ENCODE measurements at regions not wholly inside any gene's neighbourhood (a gene's known extent, or its start where the extent isn't known, plus 50 kb on each side); places are given as distances from the start of the nearest gene placed in this dataset.
"Not testable (repeated sequence)": the region's sequence is repeated elsewhere in the genome, so short reads cannot be mapped to it uniquely, and the experiment has no call there.

DNA sequence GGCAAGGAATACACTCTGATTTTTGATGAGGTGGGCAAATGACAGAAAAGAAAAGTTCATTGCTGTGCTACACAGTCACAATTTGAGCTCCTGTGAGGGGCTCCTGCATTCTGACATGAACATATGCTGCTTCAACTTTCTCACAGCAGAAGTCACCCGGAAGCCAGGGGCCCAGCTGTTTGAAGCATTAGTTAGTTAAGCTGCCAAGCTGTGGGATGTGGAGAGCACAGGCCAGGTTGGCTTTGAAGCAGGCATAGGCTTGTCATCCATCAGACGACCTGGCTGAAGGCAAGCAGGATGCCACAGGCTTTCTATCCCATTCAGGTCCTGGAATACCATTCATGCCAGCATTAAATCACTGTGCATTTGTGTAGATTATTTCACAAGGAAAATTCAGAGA, 63.1 kb downstream of the MTNR1B start:
- DNase-seq = no peak

DNA sequence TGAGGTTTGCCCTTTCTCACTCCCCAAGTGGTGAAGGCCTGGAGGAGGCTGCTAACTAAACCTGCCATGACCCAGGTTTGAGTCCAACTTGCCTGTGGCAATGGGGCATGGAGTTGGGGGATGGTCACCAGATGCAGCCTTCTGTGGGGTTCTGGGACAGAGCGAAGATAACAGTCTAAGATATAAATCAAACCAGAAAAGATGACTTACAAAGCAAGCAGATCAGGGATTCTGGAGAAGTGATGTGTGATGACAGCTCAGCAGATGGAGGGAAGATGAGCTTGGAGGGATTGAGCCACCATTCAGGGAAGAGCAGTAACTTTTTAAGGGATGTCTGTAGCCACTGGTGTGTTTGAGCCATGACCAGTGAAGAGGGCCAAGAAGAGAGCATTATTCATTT, 63.6 kb downstream of the MTNR1B start:
- no peak for DNase-seq

DNA sequence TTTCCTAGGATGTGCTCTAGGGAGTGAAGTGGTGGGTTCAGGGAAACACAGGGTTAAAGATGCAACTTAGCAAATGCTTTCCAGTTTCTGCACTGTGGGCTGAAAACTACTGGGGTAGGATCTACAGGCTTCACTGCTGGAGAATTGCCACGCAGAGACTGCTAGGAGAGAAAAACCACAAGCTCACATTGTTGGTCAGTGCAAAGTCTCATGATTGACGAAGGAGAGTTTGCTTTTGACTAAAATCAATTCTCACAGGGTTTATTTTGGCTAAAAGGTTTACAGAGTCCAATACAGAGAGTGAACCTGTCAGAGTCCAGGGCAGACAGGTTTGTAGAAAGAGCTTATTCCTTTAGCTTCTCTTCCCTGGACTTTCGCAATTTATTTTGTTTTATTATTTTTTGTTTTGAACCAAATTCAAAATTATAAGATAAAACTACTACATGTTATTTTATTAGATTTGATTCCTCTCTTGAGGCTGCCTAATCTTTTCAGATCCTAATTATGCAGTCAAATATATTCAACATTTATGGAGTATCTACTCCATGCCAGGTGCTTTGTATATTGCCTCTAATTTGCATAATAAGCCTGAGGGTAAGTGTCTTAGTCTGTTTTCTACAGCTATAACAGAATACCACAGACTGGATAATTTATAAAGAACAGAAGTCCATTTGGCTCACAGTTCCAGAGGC, 64.7 kb downstream of the MTNR1B start:
- no peak for DNase-seq

DNA sequence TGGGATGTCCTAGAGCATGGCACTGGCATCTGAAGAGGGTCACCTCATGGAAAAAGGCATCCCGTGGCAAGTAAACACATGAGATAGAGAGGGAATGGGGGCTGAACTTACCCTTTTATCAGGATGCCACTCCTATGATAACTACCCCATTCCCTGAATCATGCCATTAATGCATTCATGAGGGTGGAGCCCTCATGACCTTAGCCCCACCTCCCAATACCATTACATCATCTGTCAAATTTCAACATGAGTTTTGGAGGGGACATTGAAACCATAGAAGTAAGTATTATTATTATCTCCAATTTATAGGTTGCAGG, 65.2 kb downstream of the MTNR1B start:
- DNase-seq = no peak

DNA sequence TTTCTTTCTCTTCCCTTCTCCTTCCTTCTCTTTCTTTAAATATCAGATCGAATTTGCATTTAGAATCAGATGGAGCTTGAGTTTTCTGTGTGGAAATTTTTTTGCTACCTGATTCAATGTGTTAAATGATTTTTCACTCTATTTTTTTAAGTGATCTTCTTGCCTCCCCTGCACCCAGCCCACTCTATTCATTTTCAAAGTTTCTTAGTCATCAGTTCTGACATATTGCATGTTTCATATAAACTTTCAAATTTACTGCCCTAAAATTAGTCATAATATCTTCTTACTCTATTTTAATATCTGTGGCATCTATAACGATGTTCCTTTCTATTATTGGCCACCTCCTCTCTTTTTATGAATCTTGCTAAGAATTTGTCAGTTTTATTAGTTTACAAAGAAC, 69.1 kb downstream of the MTNR1B start:
- DNase-seq = no peak

DNA sequence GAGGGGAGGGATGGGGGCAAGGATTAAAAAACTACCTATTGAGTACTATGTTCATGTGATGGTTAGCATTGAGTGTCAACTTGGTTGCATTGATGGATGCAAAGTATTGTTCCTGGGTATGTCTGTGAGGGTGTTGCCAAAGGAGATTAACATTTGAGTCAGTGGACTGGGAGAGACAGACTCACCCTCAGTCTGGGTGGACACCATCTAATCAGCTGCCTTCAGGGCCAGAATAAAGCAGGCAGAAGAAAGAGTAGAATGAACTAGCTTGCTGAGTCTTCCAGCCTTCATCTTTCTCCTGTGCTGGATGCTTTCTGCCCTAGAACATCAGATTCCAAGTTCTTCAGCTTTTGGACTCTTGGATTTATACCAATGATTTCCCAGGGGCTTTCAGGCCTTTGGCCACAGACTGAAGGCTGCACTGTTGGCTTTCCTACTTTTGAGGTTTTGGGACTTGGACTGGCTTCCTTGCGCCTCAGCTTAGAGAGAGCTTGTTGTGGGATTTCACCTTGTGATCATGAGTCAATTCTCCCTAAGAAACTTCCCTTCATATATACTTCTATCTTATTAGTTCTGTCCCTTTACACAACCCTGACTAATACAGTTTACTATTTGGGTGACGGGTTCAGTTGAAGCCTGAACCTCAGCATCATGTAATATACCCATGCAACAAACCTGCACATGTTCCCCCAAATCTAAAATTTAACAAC, 70.2 kb downstream of the MTNR1B start:
- no peak for DNase-seq

DNA sequence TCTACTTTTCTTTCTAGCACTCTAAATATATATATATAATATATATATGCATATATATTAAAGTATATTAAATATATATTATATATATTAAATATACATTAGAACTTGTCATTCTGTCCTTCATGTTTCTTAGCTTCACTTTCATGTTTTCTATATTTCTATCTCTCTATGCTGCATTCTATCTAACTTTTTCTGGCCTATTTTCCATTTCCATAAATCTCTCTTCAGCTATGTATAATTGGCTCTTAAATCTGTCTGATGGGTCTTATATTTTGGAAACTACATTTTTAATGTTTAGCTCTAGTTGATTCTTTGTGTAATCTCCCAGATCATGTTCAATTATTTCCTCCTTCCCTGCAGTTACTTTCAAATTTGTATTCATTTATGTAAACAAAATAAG, 72.2 kb downstream of the MTNR1B start:
- DNase-seq = no peak

DNA sequence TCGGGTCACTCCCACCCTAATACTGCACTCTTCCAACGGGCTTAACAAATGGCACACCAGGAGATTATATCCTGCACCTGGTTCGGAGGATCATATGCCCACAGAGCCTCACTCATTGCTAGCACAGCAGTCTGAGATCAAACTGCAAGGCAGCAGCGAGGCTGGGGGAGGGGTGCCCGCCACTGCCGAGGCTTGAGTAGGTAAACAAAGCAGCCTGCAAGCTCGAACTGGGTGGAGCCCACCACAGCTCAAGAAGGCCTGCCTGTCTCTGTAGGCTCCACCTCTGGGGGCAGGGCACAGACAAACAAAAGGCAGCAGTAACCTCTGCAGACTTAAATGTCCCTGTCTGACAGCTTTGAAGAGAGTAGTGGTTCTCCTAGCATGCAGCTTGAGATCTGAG, 73.7 kb downstream of the MTNR1B start:
- not testable (repeated sequence) for DNase-seq

DNA sequence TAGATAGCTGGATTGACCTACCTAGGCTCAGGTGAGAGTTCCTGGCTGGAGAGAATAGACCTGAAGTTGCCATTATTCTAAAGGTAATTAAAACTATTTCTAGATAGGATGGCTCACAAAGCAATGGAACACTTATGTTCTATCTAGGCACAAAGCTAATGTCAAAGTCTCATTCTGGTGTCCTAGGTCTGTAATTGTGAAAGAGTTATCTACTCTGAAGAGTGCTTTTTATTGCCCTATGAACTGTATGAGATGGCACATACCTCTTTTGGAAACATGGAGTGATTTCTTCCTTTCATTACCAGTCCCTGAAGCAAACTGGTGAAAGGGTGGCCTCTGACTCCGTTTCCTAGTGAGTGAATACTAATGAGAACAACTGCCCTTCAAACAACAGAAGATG, 80.3 kb downstream of the MTNR1B start:
- no peak for DNase-seq

DNA sequence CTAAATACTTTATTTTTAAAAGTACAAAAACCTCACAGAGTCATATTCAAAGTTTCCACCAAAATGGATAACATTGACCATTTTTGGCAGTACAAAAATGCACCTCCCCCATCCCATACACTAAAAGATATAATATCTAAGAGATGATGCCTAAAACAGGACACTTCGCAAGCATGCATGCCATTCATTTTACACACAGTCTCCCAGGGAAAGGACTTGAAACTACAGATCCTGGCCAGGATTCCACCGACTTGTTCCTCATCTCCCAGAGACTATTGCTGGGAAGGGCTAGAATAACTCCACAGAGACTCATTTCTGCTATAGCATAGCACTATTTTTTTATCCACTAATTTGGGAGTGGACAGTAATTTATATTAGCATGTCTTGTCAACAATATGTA, 81.7 kb downstream of the MTNR1B start:
- DNase-seq = no peak

DNA sequence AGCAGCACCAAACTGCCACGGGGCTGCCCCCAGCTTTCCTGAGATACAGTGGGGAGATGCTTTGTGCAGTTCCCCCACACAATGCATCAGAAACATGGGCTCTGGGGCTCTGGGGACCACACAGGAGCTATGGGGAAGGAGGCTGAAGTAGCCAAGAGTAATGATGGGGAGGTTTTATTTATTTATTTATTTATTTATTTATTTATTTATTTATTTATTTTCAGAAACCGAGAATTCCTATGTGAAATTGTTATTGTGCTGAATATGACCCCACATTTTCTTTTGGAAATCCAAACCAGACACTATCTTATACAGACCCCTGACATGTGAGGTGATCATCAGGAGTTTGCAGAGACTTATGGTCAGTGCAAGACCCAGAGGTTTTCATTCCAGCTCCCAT, 84.4 kb downstream of the MTNR1B start:
- no peak for DNase-seq

DNA sequence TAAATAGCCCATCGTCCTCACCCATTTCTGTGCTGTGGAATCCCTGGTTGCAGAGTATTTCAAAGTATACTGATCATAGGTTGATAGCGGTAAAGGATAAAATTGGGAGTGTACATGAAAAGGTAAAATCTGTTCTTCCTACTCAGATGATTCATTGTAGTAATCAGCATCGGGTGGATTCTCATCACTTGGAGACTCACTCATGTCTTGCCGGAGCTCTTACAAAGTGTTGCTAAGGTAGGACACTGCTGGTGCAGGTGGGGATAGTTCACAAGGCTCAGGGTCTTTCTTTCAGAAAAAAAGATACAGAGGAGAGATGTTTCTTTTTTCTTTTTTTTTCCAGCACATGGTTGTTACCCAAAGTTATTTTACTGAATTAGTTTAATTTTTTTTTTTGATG, 84.8 kb downstream of the MTNR1B start:
- no peak for DNase-seq

DNA sequence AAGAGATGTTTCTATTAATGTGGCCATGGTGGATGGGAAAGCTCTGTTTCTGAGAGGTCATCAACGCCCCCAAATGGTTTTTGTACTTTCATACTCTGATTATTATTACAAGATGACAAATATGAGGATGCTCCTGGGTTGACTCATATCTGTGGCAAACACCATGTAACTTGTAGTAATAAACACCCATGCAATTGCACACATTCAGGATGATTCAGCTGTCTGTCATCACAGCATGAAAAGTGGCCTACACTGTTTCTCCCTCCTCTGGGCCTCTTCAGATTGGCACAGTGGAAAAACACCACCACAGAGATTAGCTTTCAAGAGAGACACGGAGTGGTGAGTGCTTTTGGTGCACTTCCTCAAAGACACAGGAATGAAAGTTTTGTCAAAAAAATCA, 85.4 kb downstream of the MTNR1B start:
- peak; percentile 32 for DNase-seq

DNA sequence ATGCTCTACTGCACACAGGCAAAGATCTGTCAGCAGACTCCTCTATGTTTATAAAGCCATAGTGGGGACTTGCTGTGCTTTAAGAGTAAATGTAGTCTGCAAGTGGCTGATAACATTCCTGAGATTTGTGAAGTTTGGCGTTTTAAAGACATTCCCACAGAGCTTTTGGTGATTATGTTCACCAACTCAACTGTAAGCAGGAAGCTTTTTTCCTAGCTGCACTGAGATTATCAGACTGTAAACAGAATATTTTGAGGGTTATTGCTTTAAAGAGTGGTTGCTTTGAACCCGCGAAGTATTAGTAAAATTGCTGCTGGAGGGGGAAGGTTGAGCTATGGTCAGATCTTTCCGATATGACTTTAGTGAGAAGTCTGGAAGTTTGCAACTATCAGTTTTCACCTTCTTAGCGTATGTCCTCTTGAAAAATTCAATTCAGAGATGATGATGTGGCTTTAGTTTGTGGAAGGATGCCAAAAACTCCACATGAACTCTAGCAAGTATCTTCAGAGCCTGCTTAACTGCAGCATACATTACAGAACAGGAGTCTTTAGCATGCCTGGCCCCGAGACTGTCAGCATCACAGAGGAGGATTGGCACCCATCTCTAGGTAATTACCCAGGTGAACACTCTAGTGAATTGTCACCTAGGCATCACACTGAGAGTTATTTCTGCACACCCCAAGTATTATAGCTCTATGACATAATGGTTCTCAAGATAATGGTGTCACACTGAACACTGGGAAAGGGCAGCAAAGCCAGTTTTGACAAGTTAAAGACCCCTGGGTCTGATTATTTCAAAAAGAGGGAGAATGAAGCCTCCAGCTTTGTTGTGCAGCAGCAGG, 89.9 kb downstream of the MTNR1B start:
- DNase-seq = no peak

DNA sequence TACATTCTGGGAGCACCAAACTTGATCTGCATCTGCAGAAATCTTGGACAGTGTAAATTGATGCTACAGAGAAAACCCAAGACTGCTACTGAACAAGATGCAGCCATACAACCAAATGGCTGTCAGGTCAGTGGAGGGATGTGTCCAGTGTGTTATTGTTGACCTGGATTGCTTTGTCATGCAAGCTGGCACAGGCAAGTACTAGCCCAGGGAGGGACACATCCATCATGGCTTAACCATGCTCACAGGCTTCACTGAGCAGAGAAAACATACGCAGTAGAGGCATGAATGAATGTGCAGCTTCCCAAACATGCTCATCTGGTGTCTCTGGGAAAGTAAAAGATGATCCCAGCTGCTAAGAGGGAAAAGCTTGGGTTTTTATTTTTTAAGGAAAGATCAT, 93.6 kb downstream of the MTNR1B start:
- DNase-seq = no peak

DNA sequence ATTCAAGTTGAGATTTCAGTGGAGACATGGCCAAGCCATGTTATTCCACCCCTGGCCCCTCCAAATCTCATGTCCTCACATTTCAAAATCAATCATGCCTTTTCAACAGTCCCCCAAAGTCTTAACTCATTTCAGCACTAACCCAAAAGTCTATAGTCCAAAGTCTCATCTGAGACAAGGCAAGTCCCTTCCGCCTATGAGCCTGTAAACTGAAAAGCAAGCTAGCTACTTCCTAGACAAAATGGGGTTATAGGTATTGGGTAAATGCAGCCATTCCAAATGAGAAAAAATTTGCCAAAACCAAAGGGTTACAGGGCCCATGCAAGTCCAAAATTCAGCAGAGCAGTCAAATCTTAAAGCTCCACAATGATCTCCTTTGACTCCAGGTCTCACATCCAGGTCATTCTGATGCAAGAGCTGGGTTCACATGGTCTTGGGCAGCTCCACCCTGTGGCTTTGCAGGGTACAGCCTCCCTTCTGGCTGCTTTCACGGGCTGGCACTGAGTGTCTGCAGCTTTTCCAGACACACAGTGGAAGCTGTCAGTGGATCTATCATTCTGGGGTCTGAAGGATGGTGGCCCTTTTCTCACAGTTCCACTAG, 95.7 kb downstream of the MTNR1B start:
- DNase-seq = not testable (repeated sequence)

DNA sequence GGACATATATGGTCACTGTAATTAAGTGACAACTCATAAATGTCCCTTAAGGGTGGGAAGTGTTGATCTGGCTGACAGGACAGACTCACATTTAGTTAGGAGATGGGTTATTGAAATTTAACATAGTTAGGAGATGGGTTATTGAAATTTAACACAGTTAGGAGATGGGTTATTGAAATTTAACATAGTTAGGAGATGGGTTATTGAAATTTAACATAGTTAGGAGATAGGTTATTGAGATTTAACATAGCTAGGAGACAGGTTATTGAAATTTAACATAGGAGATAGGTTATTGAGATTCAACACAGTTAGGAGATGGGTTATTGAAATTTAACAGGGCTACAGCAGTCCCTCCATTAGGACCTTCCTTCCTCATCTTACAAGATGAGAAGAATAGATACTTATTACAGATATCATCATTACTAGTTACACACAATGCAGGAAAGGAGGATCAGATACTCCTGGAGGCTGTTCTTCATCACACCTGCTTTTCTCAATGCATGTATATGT, 98.5 kb downstream of the MTNR1B start:
- DNase-seq = no peak

DNA sequence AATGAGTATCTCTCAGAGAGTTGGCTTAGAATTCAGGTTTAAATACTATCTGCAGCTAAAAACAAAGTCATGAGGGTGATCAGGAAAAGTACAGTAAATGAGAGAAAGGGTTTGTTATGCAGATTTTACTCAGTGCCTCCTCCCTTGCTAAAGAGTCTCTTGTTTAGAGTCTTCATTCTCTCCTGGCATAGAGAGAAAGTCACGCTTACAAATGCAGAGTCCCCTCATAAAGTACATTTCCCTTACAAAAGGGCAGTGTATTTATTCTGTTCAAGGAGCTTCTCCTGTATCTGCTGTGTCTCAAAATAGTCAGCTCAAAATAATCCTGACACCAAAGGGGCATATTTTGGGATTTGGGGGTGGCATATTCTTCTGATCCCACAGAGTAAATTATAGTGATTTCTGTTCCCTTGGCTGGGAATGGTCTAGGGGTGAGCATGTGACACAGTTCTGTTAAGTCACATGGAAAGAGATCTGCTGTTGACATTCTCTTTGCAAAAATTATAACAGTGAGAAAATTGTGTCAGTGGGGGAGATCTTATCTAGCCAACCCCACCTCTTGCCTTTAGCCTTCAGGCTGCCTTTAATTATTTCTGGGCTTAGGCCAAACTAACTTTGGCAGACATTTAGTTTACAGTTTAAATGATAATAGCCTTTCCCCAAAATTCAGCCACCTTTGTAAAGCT, 102.9 kb downstream of the MTNR1B start:
- DNase-seq = no peak

DNA sequence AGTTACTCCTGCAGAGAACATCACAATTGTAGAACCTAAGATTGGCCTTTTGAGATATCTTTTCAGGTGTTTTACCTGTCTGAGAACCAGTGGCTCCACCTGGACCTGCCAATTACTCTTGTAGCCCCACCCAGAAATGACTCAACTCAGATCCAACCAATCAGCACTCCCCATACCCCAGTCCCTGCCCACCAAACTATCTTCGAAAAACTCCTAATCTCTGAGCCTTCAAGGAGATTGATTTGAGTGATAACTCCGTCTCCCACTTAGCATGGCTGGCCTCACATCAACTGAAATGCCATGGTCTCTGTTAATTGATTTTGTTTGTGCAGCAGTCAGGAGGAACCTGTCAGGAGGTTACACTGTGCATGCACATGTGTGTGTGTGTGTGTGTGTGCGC, 103.6 kb downstream of the MTNR1B start:
- DNase-seq = no peak

DNA sequence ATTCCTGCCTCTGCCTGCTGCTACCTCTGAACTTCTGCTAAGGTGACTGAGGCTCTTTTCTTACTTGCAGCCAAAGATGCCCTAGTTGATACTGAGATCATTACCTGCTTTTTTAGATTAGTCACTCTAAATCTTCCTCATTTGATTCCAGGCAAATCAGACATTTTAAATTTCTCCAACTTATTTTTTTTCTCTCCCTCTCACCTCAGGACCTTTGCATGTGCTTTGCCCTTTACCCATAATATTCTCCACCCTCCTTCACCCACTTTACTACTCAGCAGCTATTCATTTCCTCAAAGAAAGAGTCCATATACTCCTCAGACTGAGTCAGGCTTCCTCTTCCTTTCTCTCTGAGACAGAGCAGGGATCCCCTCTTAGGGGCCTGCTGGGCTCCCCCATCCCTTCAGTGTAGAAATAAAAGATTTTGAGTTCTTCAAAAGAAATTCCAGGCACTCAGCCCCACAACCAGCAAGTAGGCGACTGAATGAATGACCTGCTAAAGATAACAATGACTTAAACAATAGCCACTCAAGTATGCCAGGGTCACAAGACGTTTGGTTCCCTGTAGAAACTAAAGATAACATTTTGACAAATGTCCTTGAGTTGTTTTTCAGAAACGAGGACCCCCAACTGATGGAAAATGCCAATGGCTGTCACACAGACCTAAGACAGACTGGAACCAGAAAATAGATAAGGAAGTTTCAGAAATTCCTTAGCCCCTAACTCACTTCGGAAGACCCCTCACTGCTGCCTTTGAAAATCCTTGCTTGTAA, 104.2 kb downstream of the MTNR1B start:
- no peak for DNase-seq

DNA sequence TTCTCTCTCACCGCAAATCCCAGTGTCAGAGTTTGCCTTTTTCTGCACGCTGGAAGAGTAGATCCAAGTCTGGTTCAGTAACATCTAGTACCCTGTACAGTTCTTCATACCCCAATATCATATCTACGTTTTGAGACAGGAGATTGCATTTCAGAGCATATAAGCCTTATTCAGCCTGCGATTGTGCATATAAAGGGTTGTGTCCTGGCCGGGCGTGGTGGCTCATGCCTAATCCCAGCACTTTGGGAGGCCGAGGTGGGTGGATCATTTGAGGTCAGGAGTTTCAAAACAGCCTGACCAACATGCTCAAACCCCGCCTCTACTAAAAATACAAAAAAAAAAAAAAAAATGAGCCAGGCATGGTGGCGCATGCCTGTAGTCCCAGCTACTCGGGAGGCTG, 104.9 kb downstream of the MTNR1B start:
- DNase-seq = no peak

DNA sequence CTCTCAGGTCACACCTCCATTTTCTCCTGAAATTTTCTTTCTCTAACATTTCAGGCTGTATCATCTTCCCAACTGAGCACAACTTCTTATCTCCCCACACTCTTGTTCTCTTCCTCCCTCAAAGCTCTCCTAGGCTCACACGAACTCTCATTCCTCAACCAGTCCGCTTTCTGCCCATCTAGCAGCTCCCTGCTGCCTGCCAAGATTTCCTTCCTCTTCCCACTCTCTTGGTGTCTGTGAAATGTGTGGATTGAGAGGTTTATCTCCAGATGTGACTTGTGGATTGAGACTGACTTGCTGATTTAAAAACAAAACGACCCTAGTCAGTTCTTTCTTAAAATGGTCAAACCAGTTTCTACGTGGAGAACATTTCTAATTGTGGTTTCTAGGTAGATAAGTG, 106.3 kb downstream of the MTNR1B start:
- DNase-seq = no peak

All from 8988T (cell line).